Fibroblast of skin of right biceps (primary cell): ENCODE measurements at regions not wholly inside any gene's neighbourhood (a gene's known extent, or its start where the extent isn't known, plus 50 kb on each side); places are given as distances from the start of the nearest gene placed in this dataset.

Source experiments
- DNase-seq: peaks from one replicate; pipeline ENCODE4 v3.0.0-alpha.2; 2013

DNA sequence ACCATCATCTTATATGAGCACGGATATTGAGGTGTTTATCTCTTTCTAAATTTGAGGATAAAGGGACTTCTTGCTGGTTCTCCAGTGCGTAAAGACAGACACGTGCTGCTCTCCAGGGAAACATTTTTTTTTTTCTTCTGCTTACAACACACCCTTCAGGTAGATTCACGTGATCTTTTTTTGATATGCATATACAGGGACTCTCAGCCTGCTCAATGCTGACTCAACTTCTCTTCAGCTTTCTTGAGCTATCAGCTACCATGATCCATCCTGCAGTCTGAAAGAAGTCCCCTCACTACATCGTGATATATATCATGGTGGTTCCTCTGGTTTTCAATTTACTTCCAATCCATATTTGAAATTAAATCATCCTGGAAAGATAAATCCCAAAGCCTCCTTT lies 87.1 kb upstream of the SLITRK3 start:
- DNase-seq: no peak

DNA sequence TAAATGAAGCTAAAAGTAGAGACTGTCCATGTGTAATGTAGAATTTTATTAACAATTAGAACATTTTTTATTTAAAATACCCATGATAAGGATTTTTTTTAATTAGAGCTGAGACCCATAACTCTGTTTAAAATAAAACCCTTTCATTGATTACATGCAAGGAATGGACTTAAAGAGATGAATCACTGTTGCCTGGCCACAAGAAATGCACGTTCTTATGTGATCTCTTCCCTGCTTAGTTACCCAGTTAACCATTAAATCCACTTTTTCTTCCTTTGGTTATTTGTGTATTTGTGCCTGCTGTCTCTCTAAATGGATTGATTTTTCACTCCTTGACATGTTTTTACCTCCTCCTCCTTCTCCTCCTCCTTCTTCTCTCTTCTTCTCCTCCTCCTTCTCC lies 83.3 kb upstream of the SLITRK3 start:
- no peak for DNase-seq

DNA sequence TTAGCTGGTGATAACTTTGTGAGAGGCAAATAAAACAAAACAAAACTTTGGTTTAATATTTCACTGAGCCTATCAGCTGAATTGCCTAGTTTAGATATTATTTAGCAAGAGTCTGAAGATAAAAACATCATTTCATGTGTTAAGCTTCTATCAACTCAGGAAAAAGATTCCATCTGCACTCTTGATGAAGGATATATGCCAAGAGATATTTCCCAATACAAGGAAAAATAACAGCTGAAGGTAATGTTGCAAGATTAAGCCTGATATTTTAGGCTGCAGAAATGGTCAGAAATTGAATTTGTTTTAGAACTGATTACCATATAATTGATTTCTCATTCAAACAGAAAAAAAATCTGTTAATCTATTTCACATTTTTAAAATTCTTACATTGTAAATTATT lies 77.2 kb upstream of the SLITRK3 start:
- DNase-seq: no peak

DNA sequence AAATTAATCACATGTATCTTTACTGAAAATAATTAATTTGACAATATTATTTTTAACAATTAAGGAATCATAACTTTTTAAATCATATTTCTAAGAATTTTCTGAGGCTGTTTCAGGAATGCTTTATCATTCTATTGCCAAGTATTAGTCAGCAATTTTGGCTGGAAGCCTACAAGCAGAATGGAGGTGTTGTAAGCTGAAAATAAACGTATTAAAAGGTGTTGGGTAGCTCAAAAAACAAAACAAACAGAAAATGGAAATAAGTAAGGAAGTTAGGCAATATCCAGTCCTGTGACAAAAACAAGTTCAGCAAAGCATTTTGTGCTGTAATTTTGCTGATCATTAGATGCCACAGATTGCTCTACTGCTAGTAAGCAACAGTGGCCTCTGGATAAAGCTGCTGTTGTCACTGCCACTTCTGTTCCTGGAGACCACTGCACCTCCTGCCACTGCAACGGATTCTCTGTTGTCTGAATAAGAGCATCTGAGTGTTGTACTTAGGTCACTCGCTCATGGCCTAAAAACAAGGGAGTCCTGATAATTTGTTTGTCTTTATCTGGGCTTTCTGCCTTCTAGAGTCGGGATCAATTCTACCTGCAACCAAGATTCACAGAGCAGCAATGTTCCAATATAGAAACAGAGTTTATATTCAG lies 63.5 kb upstream of the SLITRK3 start:
- DNase-seq: peak; percentile 34

DNA sequence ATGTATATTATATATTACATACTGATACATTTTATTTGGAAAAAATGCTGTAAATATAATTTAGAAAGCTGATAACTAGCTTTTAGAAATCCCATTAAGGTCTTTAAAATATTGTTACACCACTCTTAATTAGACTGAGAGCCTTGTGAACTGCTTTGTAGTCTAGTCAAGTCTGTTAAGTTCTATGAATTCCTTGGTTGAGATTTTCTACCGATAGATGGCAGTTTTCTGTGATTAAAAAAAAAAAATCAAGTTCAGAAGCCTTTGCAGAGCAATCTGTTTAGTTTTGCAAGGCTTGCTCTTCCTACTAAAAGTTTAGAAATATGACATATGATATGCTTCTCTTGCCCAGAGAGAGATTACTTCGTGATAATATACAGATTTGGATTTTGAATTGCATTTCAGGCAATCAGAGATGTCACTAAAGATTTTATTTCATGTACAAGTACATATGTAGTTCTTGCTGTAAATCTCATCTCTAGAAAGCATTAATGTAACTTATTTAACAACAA lies 60.4 kb upstream of the SLITRK3 start:
- no peak for DNase-seq

DNA sequence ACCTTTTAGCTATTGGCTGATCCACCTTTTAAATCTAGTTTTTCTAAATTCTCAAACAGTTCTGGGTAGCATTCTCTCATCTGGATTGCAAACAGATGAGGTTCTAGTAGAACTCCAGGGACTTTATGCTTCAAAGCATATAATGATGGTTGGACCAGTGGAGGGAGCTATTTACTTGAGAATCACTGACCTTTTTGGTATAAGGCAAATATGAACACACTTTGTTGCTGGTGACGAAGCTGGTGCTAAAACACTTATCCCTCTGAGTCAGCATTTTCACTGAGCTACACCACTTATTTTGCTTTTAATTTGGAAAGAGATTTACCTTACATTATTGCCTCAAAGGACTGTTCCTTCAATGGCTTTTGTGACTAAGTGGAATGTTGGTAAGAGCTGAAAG lies 58.6 kb upstream of the SLITRK3 start:
- DNase-seq: peak; percentile 48
